NT2/D1 (cell line): ENCODE measurements at regions not wholly inside any gene's neighbourhood (a gene's known extent, or its start where the extent isn't known, plus 50 kb on each side); places are given as distances from the start of the nearest gene placed in this dataset.
A peak's percentile ranks its signal among the peaks of the same experiment; 100 is the strongest.

Experiments
- DNase-seq: peaks from one replicate; pipeline ENCODE4 v3.0.0-alpha.2; 2011; ENCODE audit warnings: low read depth, low spot score
- H3K27me3 ChIP-seq: 2 replicates; pipeline ENCODE4 v1.6.0; 2011; ENCODE audit warnings: mild to moderate bottlenecking; ENCODE audit not compliant: insufficient read length, insufficient read depth
- H3K36me3 ChIP-seq: 2 replicates; pipeline ENCODE4 v1.6.1; 2011; ENCODE audit warnings: mild to moderate bottlenecking, low read length, mixed read lengths; ENCODE audit not compliant: insufficient read depth, insufficient read length
- H3K4me1 ChIP-seq: 2 replicates; pipeline ENCODE4 v1.5.1; 2011; ENCODE audit not compliant: insufficient read depth, insufficient read length
- H3K4me3 ChIP-seq: 2 replicates; pipeline ENCODE4 v1.5.1; 2011; ENCODE audit warnings: low read depth; ENCODE audit not compliant: insufficient read length
- H3K9ac ChIP-seq: 2 replicates; pipeline ENCODE4 v1.6.0; 2011; ENCODE audit warnings: low read depth; ENCODE audit not compliant: insufficient read length
- H3K9me3 ChIP-seq: 2 replicates; pipeline ENCODE4 v1.5.1; 2011; ENCODE audit warnings: mild to moderate bottlenecking, low read length; ENCODE audit not compliant: insufficient read depth
- SUZ12 ChIP-seq: IDR thresholded peaks from 2 replicates; pipeline ENCODE4 v1.6.1; 2011; ENCODE audit not compliant: insufficient read length, insufficient read depth; ENCODE audit errors: extremely low read depth
- YY1 ChIP-seq: IDR thresholded peaks from 2 replicates; pipeline ENCODE4 v1.6.1; 2011; ENCODE audit not compliant: insufficient read length, insufficient read depth
- ZNF274 ChIP-seq: IDR thresholded peaks from 2 replicates; pipeline ENCODE4 v1.6.1; 2011; ENCODE audit warnings: mild to moderate bottlenecking, low read depth, low read length

GRCh38 chr1:94316183-94316582 is 78.8 kb upstream of the ARHGAP29 start:
- no peaks in the 10 kb centered on the region for H3K36me3 ChIP-seq

DNA sequence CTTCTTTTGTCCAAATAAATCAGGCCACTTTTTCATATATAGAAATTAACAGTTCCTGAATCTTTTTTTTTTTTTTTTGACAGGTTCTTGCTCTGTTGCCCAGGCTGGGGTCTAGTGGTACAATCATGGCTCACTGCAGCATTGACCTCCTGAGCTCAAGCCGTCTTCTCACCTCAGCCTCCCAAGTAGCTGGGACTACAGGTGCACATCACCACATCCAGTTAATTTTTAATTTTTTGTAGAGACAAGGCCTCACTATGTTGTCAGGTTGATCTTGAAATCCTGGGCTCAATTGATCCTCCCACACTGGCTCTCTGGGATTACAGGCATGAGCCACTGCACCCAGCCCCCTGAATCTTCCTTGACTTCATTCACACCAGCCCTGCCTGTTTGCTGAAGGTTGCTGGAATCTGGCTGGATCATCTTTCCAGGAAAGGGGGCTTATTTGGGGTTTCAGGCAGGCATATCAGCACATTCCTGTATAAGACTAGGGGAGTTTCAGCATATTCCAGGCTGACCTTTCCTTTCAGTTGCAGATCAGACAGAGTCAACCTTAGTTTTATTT is 78.2 kb upstream of the ARHGAP29 start:
- Histone ChIP-seq H3K36me3 (no peaks in the 10 kb centered on the region), H3K4me3 (no peak overlapping the region), H3K9ac (no peak overlapping the region), H3K9me3 (no peaks in the 10 kb centered on the region), H3K4me1 (no peaks in the 10 kb centered on the region), H3K27me3 (no peaks in the 10 kb centered on the region)
- TF ChIP-seq ZNF274 (no peak), SUZ12 (no peak), YY1 (no peak)
- peak; percentile 59 for DNase-seq

More at GRCh38 chr1:94316183-94316582, 78.8 kb upstream of the ARHGAP29 start:
- Histone ChIP-seq H3K4me3 (no peak overlapping the region), H3K9ac (no peak overlapping the region), H3K9me3 (no peaks in the 10 kb centered on the region), H3K27me3 (no peaks in the 10 kb centered on the region), H3K4me1 (no peaks in the 10 kb centered on the region)
- no peak for DNase-seq
- TF ChIP-seq SUZ12 (no peak), ZNF274 (no peak), YY1 (no peak)

DNA sequence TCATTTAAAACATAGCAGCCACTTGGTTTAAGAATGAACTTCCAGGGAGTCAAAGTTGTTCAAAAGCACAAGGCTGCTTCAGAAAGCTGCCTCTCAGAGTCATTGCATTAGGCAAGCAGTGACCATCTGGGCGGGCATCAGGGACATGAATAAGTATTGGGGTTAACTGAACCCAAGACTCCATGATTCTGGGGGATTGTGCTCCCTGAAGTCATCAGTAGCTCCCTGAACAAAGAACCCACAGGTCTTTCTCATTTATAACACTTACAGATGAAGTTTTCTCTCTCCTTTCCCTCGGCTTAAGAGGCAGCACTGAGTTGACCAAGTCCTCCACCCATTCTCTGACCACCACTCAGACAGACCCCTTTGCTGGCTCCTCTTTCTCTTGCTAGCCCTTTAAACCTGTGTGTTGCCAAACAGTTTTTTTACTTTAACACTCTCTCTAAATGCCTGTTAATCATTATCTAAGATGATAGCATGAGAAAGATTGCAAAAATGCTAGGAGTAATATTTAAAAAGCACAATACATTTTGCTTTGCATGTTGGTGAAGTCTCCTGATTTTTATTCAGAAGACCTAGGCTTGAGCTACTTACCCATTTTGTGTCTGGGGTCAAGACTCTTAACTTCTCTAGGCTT is 77.0 kb upstream of the ARHGAP29 start:
- DNase-seq = no peak
- no peaks in the 10 kb centered on the region for H3K4me1 ChIP-seq
- no peak overlapping the region for H3K4me3 ChIP-seq
- no peaks in the 10 kb centered on the region for H3K36me3 ChIP-seq
- no peaks in the 10 kb centered on the region for H3K27me3 ChIP-seq
- H3K9me3 ChIP-seq = no peaks in the 10 kb centered on the region
- no peak overlapping the region for H3K9ac ChIP-seq
- no peak for TF ChIP-seq ZNF274
- no peak for TF ChIP-seq YY1
- no peak for TF ChIP-seq SUZ12

GRCh38 chr1:94310570-94311270 is 73.3 kb upstream of the ARHGAP29 start:
- Histone ChIP-seq H3K9ac (no peak overlapping the region), H3K4me1 (no peaks in the 10 kb centered on the region), H3K9me3 (no peaks in the 10 kb centered on the region), H3K4me3 (no peak overlapping the region), H3K36me3 (no peaks in the 10 kb centered on the region), H3K27me3 (no peaks in the 10 kb centered on the region)
- no peak for DNase-seq
- no peak for TF ChIP-seq ZNF274
- no peak for TF ChIP-seq YY1
- TF ChIP-seq SUZ12 = no peak

GRCh38 chr1:94309829-94310569 is 72.6 kb upstream of the ARHGAP29 start:
- Histone ChIP-seq H3K36me3 (no peaks in the 10 kb centered on the region), H3K9ac (no peak overlapping the region), H3K4me3 (no peak overlapping the region), H3K27me3 (no peaks in the 10 kb centered on the region), H3K4me1 (no peaks in the 10 kb centered on the region), H3K9me3 (no peaks in the 10 kb centered on the region)
- DNase-seq = no peak
- TF ChIP-seq SUZ12 (no peak), ZNF274 (no peak), YY1 (no peak)

GRCh38 chr1:94309216-94309615 is 71.8 kb upstream of the ARHGAP29 start:
- Histone ChIP-seq H3K9ac (no peak overlapping the region), H3K27me3 (no peaks in the 10 kb centered on the region), H3K4me1 (no peaks in the 10 kb centered on the region), H3K4me3 (no peak overlapping the region), H3K36me3 (no peaks in the 10 kb centered on the region), H3K9me3 (no peaks in the 10 kb centered on the region)
- TF ChIP-seq YY1 (no peak), SUZ12 (no peak), ZNF274 (no peak)
- DNase-seq = no peak

- TF ChIP-seq ZNF274 (no peak), SUZ12 (no peak), YY1 (no peak)
- H3K36me3 ChIP-seq = no peaks in the 10 kb centered on the region
Measured at GRCh38 chr1:94306521-94306920, 69.1 kb upstream of the ARHGAP29 start.

More at GRCh38 chr1:94306521-94306920, 69.1 kb upstream of the ARHGAP29 start:
- DNase-seq = no peak
- H3K9me3 ChIP-seq = no peaks in the 10 kb centered on the region
- no peak overlapping the region for H3K4me3 ChIP-seq
- no peak overlapping the region for H3K9ac ChIP-seq
- no peaks in the 10 kb centered on the region for H3K27me3 ChIP-seq
- H3K4me1 ChIP-seq = no peaks in the 10 kb centered on the region
